T-cell (primary cell): ENCODE measurements at regions not wholly inside any gene's neighbourhood (a gene's known extent, or its start where the extent isn't known, plus 50 kb on each side); places are given as distances from the start of the nearest gene placed in this dataset.

Experiments used
- ATAC-seq, 4 experiments: fragments of 200-7000 bp in 3 of 4; fragments of 150-1000 bp in 1 of 4; cut with Tn5 transposase; replicated peaks in 1 of 4; 1 replicate in 3 of 4; 2 replicates in 1 of 4; pipeline ENCODE4 v1.10.0; 2021; ENCODE audit warnings: moderate library complexity in 3 of 4, mild to moderate bottlenecking in 2 of 4, moderate number of reproducible peaks in 1 of 4
- CTCF ChIA-PET, 2 donors: fragments of 300-600 bp; sonication (Branson Sonifier 250); formaldehyde crosslinking; loops; one replicate each; lab custom pipeline; 2022; ENCODE audit warnings: antibody characterized with exemption in 2 of 2; lab: Charles Lee
- POLR2A ChIA-PET, 2 donors: fragments of 300-600 bp; sonication (Branson Sonifier 250); formaldehyde crosslinking; loops; one replicate each; lab custom pipeline; 2022; ENCODE audit warnings: antibody characterized with exemption in 2 of 2; lab: Charles Lee
- DNase-seq, 35 experiments: peaks; one replicate each; pipeline versions ENCODE4 v3.0.0 to v3.0.0-alpha.2; 2013 to 2023
- H3K27ac ChIP-seq: one replicate; pipeline ENCODE4 v1.5.1; 2013; ENCODE audit warnings: low read length
- H3K27me3 ChIP-seq, 2 experiments: replicated peaks in 1 of 2; 1 replicate in 1 of 2; 2 replicates in 1 of 2; pipeline versions ENCODE4 v1.6.1 to v1.7.0; 2013; ENCODE audit warnings: low read length in 1 of 2, mixed read lengths in 1 of 2; ENCODE audit not compliant: control insufficient read depth in 2 of 2, insufficient read depth in 2 of 2; ENCODE audit errors: extremely low read depth in 1 of 2
- H3K36me3 ChIP-seq, 2 donors: 1 replicate in 1 of 2; 2 replicates in 1 of 2; pipeline versions ENCODE4 v1.6.1 to v1.7.0; 2013; ENCODE audit warnings: low read length in 1 of 2; ENCODE audit not compliant: control insufficient read depth in 2 of 2, insufficient read depth in 1 of 2; ENCODE audit errors: extremely low read depth in 1 of 2
- H3K4me1 ChIP-seq, 2 experiments: 1 replicate in 1 of 2; 2 replicates in 1 of 2; pipeline versions ENCODE4 v1.6.1 to v1.7.0; 2013; ENCODE audit warnings: low read length in 2 of 2, mixed read lengths in 1 of 2; ENCODE audit not compliant: insufficient read depth in 2 of 2, control insufficient read depth in 1 of 2; ENCODE audit errors: extremely low read depth in 1 of 2
- H3K4me3 ChIP-seq, 2 donors: 1 replicate in 1 of 2; 2 replicates in 1 of 2; pipeline versions ENCODE4 v1.5.1 to v1.7.0; 2013; ENCODE audit warnings: mild to moderate bottlenecking in 2 of 2, low read length in 1 of 2, moderate library complexity in 1 of 2; ENCODE audit not compliant: control insufficient read depth in 1 of 2; ENCODE audit errors: extremely low read depth in 1 of 2
- H3K9me3 ChIP-seq: 2 replicates; pipeline ENCODE4 v1.7.0; 2013
- H3K27ac Mint-ChIP-seq, 2 donors: one replicate each; pipeline ENCODE4 v1.8.0; 2020 to 2021; ENCODE audit warnings: mild to moderate bottlenecking in 2 of 2, mixed read lengths in 2 of 2
- H3K27me3 Mint-ChIP-seq, 2 donors: one replicate each; pipeline ENCODE4 v1.8.0; 2021 to 2022; ENCODE audit warnings: mixed read lengths in 2 of 2
- H3K36me3 Mint-ChIP-seq: one replicate; pipeline ENCODE4 v1.8.0; 2021; ENCODE audit warnings: mixed read lengths
- H3K4me1 Mint-ChIP-seq, 3 donors: one replicate each; pipeline ENCODE4 v1.8.0; 2020 to 2022; ENCODE audit warnings: mixed read lengths in 3 of 3, mild to moderate bottlenecking in 1 of 3
- H3K4me3 Mint-ChIP-seq, 3 donors: one replicate each; pipeline ENCODE4 v1.8.0; 2020 to 2022; ENCODE audit warnings: mild to moderate bottlenecking in 3 of 3, mixed read lengths in 3 of 3, moderate library complexity in 3 of 3
- H3K9me3 Mint-ChIP-seq, 3 donors: one replicate each; pipeline ENCODE4 v1.8.0; 2020 to 2022; ENCODE audit warnings: mixed read lengths in 3 of 3
- WGBS: methylation state at CpG from one replicate; pipeline ENCODE4 v1.1.5; 2013; ENCODE audit warnings: missing lambda C conversion rate; ENCODE audit not compliant: insufficient coverage; 5-methylcytosine and 5-hydroxymethylcytosine counted together

DNA sequence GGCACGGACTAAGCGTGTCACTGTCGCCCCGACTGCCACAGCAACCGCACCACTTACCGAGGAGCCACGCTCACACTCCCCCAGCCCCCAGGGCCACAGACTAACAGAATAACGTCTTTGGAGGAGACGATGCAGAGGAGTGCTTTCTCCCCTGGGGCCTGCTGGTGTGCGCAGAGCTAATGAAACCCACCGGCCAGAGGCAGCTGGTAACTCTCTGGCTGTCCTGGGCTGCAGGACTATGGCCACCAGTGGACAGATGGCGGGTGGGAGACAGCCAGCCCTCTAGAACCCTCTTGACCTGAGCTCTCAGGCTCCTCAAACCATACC, 228.0 kb downstream of the DLL1 start:
- Mint-ChIP-seq H3K27ac (no peak overlapping the region), H3K4me3 (no peak overlapping the region), H3K36me3 (no peaks in the 10 kb centered on the region), H3K4me1 (no peaks in the 10 kb centered on the region), H3K9me3 (no peaks in the 10 kb centered on the region), H3K27me3 (peaks cover 3 to 6% of the 10 kb centered on the region in 2 donors)
- Histone ChIP-seq H3K36me3 (no peaks in the 10 kb centered on the region), H3K9me3 (no peaks in the 10 kb centered on the region), H3K27me3 (peaks cover 0 to 18% of the 10 kb centered on the region in 2 experiments), H3K4me1 (no peaks in the 10 kb centered on the region), H3K4me3 (no peak overlapping the region), H3K27ac (no peak overlapping the region)
- WGBS, result 82% methylated on average over 6 of the region's 12 CpGs
- no peak for DNase-seq
- ChIA-PET CTCF (no interaction called here), POLR2A (no interaction called here)
- no peak for ATAC-seq

DNA sequence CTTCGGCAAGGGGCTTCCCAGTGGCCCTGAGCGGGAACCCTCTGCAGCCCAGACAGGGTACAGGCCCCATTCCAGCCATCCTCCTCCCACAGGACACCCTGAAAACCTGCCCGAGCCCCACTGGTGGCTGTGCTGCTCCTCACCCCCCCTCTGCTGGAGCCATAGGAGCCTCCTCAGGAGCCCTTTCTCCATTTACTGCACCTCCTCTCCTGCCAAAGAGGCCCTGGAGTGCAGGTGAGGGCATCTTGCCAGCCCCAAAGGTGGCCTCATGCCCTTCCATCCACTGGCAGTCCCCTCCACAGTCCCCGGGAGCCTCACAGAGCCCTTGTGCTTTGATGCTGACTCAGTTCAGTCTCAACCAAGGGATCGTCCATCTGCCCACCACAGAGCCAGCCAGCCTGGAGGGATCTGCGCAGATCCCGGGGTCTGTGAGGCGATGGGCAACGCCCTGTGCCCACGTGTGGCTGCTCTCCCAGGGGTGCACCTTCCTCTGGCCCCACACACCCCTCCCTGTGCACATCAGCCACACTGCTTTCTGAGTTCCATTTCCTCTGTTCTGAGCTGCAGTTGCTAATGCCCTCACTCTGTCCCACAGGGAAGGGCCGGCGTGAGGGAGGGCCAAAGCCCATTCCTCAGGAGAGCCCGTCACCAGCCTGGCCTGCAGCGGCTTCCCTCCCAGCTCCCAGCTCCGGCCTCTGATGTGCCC, 228.5 kb downstream of the DLL1 start:
- Mint-ChIP-seq H3K27ac (no peak overlapping the region), H3K4me3 (no peak overlapping the region), H3K9me3 (no peaks in the 10 kb centered on the region), H3K4me1 (no peaks in the 10 kb centered on the region), H3K36me3 (no peaks in the 10 kb centered on the region), H3K27me3 (peaks cover 3 to 6% of the 10 kb centered on the region in 2 donors)
- WGBS, result 89% methylated on average over 10 of the region's 15 CpGs
- Histone ChIP-seq H3K4me3 (no peak overlapping the region), H3K9me3 (no peaks in the 10 kb centered on the region), H3K4me1 (no peaks in the 10 kb centered on the region), H3K27me3 (peaks cover 0 to 14% of the 10 kb centered on the region in 2 experiments), H3K27ac (no peak overlapping the region), H3K36me3 (no peaks in the 10 kb centered on the region)
- DNase-seq, result no peak
- CTCF ChIA-PET, result no interaction called here
- POLR2A ChIA-PET, result no interaction called here
- no peak for ATAC-seq

DNA sequence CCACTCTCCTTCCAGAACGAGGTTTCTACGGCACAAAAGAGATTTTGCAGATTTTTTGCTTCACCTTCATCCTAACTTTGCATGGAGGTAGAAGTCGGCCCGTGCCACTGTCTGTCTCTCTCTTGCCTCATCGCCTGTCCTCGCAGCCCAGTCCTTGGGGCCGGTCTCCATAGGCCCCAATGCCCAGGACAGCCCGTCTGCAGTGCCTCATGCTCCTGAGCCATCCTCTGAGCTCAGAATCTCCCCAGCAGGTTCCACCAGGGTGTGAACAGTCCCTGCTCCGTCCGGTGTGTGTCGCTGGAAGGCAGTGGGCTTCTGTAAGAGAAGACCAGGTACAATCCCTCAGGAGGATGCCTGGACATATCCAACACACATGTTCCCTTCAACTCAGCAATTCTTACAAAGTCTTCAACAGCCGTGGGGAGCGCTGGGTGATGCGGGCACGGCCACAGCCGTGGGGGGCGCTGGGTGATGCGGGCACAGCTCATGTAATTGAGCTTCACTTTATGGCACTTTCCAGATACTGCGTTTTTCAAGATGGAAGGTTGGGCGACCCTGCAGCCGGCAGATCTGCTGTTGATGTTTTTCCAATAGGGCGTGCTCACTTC, 231.9 kb downstream of the DLL1 start:
- Histone ChIP-seq H3K36me3 (no peaks in the 10 kb centered on the region), H3K4me3 (no peak overlapping the region), H3K27me3 (peaks cover 0 to 13% of the 10 kb centered on the region in 2 experiments), H3K4me1 (no peaks in the 10 kb centered on the region), H3K9me3 (no peaks in the 10 kb centered on the region), H3K27ac (no peak overlapping the region)
- ChIA-PET POLR2A (no interaction called here), CTCF (no interaction called here)
- WGBS, result 94% methylated on average over 20 of the region's 22 CpGs
- ATAC-seq (no peak), DNase-seq (peak in 1 of 35 experiments; percentile 7)
- Mint-ChIP-seq H3K4me3 (no peak overlapping the region), H3K27ac (no peak overlapping the region), H3K4me1 (no peaks in the 10 kb centered on the region), H3K36me3 (no peaks in the 10 kb centered on the region), H3K27me3 (peaks cover 0 to 2% of the 10 kb centered on the region in 2 donors), H3K9me3 (no peaks in the 10 kb centered on the region)

DNA sequence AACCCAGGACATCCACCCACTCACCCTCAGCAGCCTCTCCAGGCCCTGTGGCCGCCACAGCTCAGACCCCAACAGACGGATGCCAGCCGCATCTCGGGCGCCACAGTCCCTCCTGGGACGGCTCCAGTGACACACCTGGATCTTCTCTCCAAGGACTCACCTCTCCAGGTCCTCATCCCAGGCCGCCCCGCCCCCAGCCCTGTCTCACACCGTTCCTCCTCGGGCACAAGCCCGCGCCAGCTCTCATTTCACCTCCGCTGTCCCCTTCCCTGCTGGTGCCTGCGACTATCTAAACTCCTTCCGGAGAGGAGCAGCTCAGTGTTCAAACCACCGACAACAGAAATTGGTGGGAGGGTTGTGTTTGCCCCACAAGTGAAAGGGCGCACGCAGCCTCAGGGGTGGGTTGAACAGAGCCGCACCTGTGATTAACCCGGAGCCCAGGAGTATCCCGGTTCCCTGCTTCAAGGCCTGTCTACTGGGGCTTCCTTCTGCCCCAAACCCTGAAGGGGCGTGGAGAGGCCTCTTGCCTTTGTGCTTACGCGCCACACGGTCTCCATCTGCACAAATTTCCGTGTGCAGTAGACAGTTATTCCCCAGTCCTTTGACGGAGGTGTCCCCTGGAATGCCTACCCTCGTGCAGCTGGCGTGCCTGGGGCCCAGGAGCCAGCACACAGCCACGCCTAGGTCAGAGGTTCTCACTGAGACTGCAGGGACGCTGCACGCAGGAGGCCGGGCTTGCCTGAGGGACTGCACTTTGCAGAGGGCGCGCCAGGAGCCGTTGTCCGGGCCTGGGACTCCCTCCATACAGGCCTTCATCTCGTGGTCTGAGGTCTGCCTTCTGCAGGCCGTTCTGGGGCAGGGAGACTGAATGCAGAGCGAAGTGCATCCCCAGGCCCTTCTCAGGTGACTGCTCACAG, 232.7 kb downstream of the DLL1 start:
- H3K4me1 ChIP-seq, result no peaks in the 10 kb centered on the region
- no peaks in the 10 kb centered on the region for H3K36me3 Mint-ChIP-seq
- no peak overlapping the region for H3K27ac ChIP-seq
- peaks cover 0 to 13% of the 10 kb centered on the region in 2 experiments for H3K27me3 ChIP-seq
- no peaks in the 10 kb centered on the region for H3K36me3 ChIP-seq
- DNase-seq, result no peak
- no peak overlapping the region for H3K4me3 ChIP-seq
- no peaks in the 10 kb centered on the region for H3K9me3 ChIP-seq
- ChIA-PET CTCF (no interaction called here), POLR2A (no interaction called here)
- H3K4me3 Mint-ChIP-seq, result no peak overlapping the region
- H3K9me3 Mint-ChIP-seq, result no peaks in the 10 kb centered on the region
- ATAC-seq, result no peak
- peaks cover 0 to 2% of the 10 kb centered on the region in 2 donors for H3K27me3 Mint-ChIP-seq
- WGBS, result 86% methylated on average over 33 of the region's 40 CpGs
- H3K4me1 Mint-ChIP-seq, result no peaks in the 10 kb centered on the region
- H3K27ac Mint-ChIP-seq, result no peak overlapping the region

DNA sequence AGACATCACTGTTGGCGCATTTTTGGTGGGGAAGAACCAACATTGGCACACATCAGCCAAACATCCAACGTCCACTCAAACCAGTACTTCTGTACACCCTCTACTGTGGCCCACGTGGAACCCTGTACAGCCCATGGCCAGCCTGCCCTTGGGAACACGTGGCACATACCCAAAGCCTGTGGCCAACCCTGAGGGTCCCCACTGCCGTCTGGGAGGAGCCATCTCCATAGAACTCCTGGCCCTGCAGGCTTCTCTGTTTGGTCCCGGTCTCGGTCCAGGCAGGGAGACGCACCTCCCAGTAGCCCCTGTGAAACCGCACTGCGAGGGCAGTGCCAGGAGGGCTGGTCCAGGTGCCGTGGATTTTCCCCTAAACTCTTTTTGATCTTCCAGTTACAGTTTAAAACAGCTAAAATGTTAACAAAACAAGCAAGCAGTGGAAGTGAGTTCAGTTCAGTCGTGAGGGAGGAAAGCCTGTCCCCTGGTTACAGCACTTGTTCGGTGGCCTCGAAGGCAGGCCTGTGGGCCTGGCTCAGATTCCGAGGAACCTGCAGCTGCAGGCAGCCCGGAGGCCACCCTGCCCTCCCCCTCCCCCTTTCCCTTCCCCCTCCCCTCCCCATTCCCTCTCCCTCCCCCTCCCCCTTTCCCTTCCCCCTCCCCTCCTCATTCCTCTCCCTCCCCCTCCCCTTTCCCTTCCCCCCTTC, 233.7 kb downstream of the DLL1 start:
- ATAC-seq (no peak), DNase-seq (no peak)
- no peak overlapping the region for H3K4me3 ChIP-seq
- H3K27ac ChIP-seq, result no peak overlapping the region
- POLR2A ChIA-PET, result no interaction called here
- no peaks in the 10 kb centered on the region for H3K9me3 ChIP-seq
- H3K4me1 ChIP-seq, result no peaks in the 10 kb centered on the region
- Mint-ChIP-seq H3K36me3 (no peaks in the 10 kb centered on the region), H3K27ac (no peak overlapping the region), H3K27me3 (peaks cover 0 to 2% of the 10 kb centered on the region in 2 donors), H3K4me3 (no peak overlapping the region), H3K4me1 (no peaks in the 10 kb centered on the region), H3K9me3 (no peaks in the 10 kb centered on the region)
- WGBS, result 77% methylated on average over 12 of the region's 16 CpGs
- H3K27me3 ChIP-seq, result peaks cover 0 to 8% of the 10 kb centered on the region in 2 experiments
- H3K36me3 ChIP-seq, result no peaks in the 10 kb centered on the region
- CTCF ChIA-PET, result no interaction called here

DNA sequence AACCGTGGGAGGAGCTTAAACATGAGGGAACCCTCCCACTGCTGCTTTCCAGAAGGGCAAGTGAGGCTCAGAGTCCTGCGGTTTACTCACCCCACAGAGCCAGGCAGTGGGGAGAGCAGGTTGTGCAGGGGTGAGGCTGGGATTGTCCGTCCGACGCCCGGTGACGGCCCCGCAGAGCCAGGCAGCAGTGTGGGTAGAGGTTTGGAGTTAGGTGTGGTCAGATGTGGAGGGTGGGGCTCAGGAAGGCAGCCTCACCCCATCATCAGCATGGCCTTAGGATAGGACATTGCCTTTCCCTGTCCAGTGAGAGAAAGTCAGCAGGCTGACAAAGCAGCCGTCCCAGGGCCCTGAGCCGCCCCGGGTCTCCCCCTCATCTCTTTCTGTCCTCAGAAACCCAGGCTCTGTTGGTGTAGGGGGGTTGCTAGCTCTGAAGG, 234.6 kb downstream of the DLL1 start:
- 80% methylated on average over 1 of the region's 11 CpGs for WGBS
- peaks cover 0 to 2% of the 10 kb centered on the region in 2 donors for H3K27me3 Mint-ChIP-seq

More for the DNA sequence above, 234.6 kb downstream of the DLL1 start:
- Histone ChIP-seq H3K4me1 (no peaks in the 10 kb centered on the region), H3K9me3 (no peaks in the 10 kb centered on the region), H3K36me3 (no peaks in the 10 kb centered on the region), H3K4me3 (no peak overlapping the region), H3K27ac (no peak overlapping the region), H3K27me3 (peaks cover 0 to 14% of the 10 kb centered on the region in 2 experiments)
- ChIA-PET POLR2A (no interaction called here), CTCF (no interaction called here)
- Mint-ChIP-seq H3K9me3 (no peaks in the 10 kb centered on the region), H3K4me3 (no peak overlapping the region), H3K36me3 (no peaks in the 10 kb centered on the region), H3K27ac (no peak overlapping the region), H3K4me1 (no peaks in the 10 kb centered on the region)
- DNase-seq, result no peak
- no peak for ATAC-seq
